H1 (cell line): ENCODE measurements at regions not wholly inside any gene's neighbourhood (a gene's known extent, or its start where the extent isn't known, plus 50 kb on each side); places are given as distances from the start of the nearest gene placed in this dataset.

Experiments used
- CEBPB ChIP-seq: IDR thresholded peaks from 2 replicates; pipeline ENCODE4 v1.6.1; 2012; ENCODE audit warnings: low read depth, low read length
- CHD2 ChIP-seq: IDR thresholded peaks from 2 replicates; pipeline ENCODE4 v1.6.1; 2012; ENCODE audit warnings: low read length, improper control_type of control experiment
- CHD7 ChIP-seq: fragments of 300-600 bp; sonication (generic); IDR thresholded peaks from 2 replicates; pipeline ENCODE4 v1.7.1; 2012; ENCODE audit warnings: low read length, moderate library complexity, mild to moderate bottlenecking, inconsistent platforms; ENCODE audit not compliant: insufficient replicate concordance
- EGR1 ChIP-seq: IDR thresholded peaks from 2 replicates; pipeline ENCODE4 v1.6.1; 2011; ENCODE audit warnings: low read depth, low read length, borderline replicate concordance
- HDAC2 ChIP-seq, 2 experiments: fragments of 300-600 bp in 1 of 2; sonication (generic) in 1 of 2; IDR thresholded peaks; 2 replicates each; pipeline ENCODE4 v1.6.1; 2011 to 2012; ENCODE audit warnings: low read depth in 2 of 2, low read length in 2 of 2, mild to moderate bottlenecking in 2 of 2, moderate library complexity in 2 of 2, borderline replicate concordance in 1 of 2, inconsistent platforms in 1 of 2
- JUND ChIP-seq: IDR thresholded peaks from 2 replicates; pipeline ENCODE4 v1.6.1; 2011; ENCODE audit warnings: mild to moderate bottlenecking, improper control_type of control experiment, low read length
- MAFK ChIP-seq: IDR thresholded peaks from 2 replicates; pipeline ENCODE4 v1.6.1; 2012; ENCODE audit warnings: low read depth, mild to moderate bottlenecking, improper control_type of control experiment, low read length
- NRF1 ChIP-seq: IDR thresholded peaks from 2 replicates; pipeline ENCODE4 v1.6.1; 2011; ENCODE audit warnings: mild to moderate bottlenecking, low read depth, low read length, improper control_type of control experiment
- POLR2A ChIP-seq, 2 experiments: IDR thresholded peaks; 1 replicate in 1 of 2; 2 replicates in 1 of 2; pipeline ENCODE4 v1.6.1; 2011; ENCODE audit warnings: low read depth in 2 of 2, low read length in 2 of 2, mild to moderate bottlenecking in 2 of 2; ENCODE audit errors: control extremely low read depth in 1 of 2
- SIN3A ChIP-seq, 2 experiments: IDR thresholded peaks in 1 of 2; conservative IDR thresholded peaks in 1 of 2; 2 replicates each; pipeline ENCODE4 v1.6.1; 2011 to 2012; ENCODE audit warnings: low read length in 2 of 2, improper control_type of control experiment in 1 of 2, low read depth in 1 of 2, mild to moderate bottlenecking in 1 of 2

GRCh38 chr2:55782528-55783173 is 89.0 kb upstream of the PNPT1 start (continued):
- TF ChIP-seq CHD7 (no peak), CEBPB (no peak), POLR2A (IDR thresholded peaks at IDR 0.05; ENCODE audit: control extremely low read depth in 1 of 2, low read depth in 2 of 2, low read length in 2 of 2) (no peak), NRF1 (no peak), EGR1 (no peak), MAFK (no peak), CHD2 (no peak), SIN3A (conservative IDR thresholded peaks at IDR 0.05 in 1 of 2, IDR thresholded peaks at IDR 0.05 in 1 of 2; ENCODE audit: low read depth in 1 of 2, low read length in 2 of 2) (no peak), JUND (no peak), HDAC2 (IDR thresholded peaks at IDR 0.05; ENCODE audit: borderline replicate concordance in 1 of 2, low read depth in 2 of 2, low read length in 2 of 2) (no peak)
